GM23248 (cell line): ENCODE measurements at regions not wholly inside any gene's neighbourhood (a gene's known extent, or its start where the extent isn't known, plus 50 kb on each side); places are given as distances from the start of the nearest gene placed in this dataset.

ENCODE experiments used
- EZH2 ChIP-seq: fragments of 200-600 bp; sonication (generic); IDR thresholded peaks from 2 replicates; pipeline ENCODE4 v1.6.1; 2018; ENCODE audit warnings: antibody characterized with exemption, mild to moderate bottlenecking; ENCODE audit not compliant: insufficient read depth, poor library complexity, severe bottlenecking
- EZH2phosphoT487 ChIP-seq: fragments of 200-600 bp; sonication (generic); IDR thresholded peaks from 2 replicates; pipeline ENCODE4 v1.6.1; 2018; ENCODE audit warnings: antibody characterized with exemption, moderate library complexity, mild to moderate bottlenecking, low read depth; ENCODE audit not compliant: insufficient read depth

GRCh38 chr1:106232128-106232527 is 824.3 kb upstream of the PRMT6 start:
- no peak for TF ChIP-seq EZH2
- no peak for TF ChIP-seq EZH2phosphoT487
